GM13977 (cell line): ENCODE measurements at regions not wholly inside any gene's neighbourhood (a gene's known extent, or its start where the extent isn't known, plus 50 kb on each side); places are given as distances from the start of the nearest gene placed in this dataset.

Experiments
- DNase-seq: peaks from one replicate; pipeline ENCODE4 v3.0.0; 2012; ENCODE audit warnings: low spot score
- in situ Hi-C: fragments of 300-500 bp; cut with MboI; formaldehyde crosslinking; loops from one replicate; pipeline ENCODE4 v1.12.0; 2022; ENCODE audit warnings: low sequenced_read_pairs, low pct_unique_long_range_greater_than_20kb, mixed read lengths, inconsistent platforms; ENCODE audit not compliant: unreplicated experiment
- TF ChIP-seq, protein P1 (sequence below): IDR thresholded peaks from 2 replicates; pipeline ENCODE4 v1.5.1; 2012; ENCODE audit warnings: mild to moderate bottlenecking, control low read depth; ENCODE audit not compliant: insufficient read depth; ENCODE audit errors: extremely low read depth, missing control alignments

DNA sequence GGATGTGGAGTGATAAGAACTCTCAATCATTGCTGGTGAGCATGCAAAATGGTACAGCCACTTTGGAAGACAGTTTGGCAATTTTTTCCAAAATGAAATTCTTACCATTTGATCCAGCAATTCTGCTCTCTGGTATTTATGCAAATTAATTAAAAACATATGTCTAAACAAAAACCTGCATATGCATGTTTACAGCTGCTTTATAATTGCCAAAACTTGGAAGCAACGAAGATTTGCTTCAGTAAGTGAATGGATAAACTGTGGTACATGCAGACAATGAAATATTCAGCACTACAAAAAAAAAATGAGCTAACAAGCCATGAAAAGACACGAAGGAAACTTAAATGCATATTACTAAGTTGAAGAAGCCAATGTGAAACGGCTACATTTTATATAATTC is 55.5 kb upstream of the SMLR1 start:
- TF ChIP-seq, protein P1, sequence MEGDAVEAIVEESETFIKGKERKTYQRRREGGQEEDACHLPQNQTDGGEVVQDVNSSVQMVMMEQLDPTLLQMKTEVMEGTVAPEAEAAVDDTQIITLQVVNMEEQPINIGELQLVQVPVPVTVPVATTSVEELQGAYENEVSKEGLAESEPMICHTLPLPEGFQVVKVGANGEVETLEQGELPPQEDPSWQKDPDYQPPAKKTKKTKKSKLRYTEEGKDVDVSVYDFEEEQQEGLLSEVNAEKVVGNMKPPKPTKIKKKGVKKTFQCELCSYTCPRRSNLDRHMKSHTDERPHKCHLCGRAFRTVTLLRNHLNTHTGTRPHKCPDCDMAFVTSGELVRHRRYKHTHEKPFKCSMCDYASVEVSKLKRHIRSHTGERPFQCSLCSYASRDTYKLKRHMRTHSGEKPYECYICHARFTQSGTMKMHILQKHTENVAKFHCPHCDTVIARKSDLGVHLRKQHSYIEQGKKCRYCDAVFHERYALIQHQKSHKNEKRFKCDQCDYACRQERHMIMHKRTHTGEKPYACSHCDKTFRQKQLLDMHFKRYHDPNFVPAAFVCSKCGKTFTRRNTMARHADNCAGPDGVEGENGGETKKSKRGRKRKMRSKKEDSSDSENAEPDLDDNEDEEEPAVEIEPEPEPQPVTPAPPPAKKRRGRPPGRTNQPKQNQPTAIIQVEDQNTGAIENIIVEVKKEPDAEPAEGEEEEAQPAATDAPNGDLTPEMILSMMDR, result no peak
- no peak for DNase-seq
- in situ Hi-C loops, result no loop called here

DNA sequence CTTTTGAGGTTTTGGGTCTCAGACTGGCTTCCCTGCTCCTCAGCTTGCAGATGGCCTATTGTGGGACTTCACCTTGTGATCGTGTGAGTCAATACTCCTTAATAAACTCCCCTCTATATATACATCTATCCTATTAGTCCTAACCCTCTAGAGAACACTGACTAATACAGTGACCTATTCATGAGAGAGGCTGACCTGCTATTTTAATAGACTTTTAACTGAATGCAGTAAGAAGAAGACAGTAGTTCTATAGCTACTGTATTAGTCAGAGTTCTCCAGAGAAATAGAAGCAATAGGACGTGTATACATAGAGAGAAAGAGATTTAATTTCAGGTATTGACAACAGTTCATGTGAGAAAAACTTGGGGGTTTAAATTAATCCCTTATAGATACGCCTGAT is 53.3 kb upstream of the SMLR1 start:
- in situ Hi-C loops, result no loop called here
- DNase-seq, result no peak
- TF ChIP-seq, protein P1, result no peak

DNA sequence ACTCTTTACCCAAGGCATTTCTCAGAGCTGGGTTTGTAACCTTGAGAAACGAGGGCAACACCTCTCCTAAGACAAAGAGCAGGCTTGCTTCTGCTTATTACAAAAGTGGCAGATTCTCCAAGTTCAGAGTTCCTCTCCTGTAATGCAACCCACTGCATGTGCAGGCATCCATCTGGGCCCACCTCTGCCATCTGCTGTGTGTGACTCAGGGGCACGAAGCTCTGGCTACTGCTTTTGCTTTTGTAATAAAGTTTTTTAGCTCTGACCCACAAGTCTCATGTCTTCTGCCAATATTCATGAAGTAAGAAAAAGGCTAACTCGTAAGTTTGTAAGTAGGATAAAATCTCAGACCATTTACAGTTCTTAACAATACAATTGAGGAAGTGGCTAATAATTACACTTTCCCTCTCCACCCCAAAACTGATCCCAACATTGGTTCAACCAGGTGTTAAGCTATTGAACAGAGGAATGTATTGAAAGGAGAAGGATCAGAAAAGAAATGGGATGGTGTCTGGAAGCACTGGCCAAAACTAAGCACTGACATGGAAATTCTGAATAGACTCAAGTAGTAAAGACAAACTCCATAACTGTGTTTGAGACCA is 51.7 kb upstream of the SMLR1 start:
- in situ Hi-C loops, result no loop called here
- DNase-seq, result no peak
- TF ChIP-seq, protein P1, result no peak

DNA sequence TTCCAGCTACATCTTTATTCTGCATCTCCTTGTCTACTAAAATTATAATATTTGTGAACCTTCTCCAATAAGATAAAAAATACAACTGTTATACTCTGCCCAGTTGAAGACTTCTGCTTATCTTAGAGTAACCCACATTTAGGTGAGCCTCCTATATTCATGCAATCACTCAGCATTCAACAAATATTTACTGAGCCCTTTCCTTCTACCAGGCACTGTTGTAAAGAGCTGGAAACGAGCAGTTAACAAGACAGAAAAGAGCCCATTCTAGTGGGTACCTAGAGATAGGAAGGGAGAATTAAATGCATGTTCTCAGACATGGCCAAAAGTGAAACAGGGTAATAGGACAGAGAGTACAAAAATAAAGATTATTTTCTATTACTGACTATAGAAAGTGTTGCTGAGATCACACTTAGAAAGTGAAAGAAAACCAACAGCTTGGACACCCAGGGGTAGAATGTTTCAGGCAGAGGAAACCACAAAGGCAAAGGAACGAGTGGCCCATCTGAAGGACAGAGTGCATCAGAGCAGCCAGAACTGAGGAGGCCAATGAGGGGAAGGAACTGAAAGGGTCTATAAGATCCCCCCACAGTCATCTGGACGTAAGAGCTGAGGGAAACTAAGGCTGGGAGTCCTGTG is 50.8 kb upstream of the SMLR1 start:
- TF ChIP-seq, protein P1, result no peak
- in situ Hi-C loops, result no loop called here
- DNase-seq, result peak; percentile 53
